Gastrocnemius medialis (tissue), 4 donors: ENCODE measurements at regions not wholly inside any gene's neighbourhood (a gene's known extent, or its start where the extent isn't known, plus 50 kb on each side); places are given as distances from the start of the nearest gene placed in this dataset.

Experiments used
- CTCF ChIP-seq, 5 experiments: fragments of 450-650 bp in 3 of 5; fragments of 200-600 bp in 2 of 5; sonication (generic) in 2 of 5; IDR thresholded peaks in 4 of 5; conservative IDR thresholded peaks in 1 of 5; 1 replicate in 4 of 5; 2 replicates in 1 of 5; pipeline ENCODE4 v1.5.1; 2016 to 2019; ENCODE audit warnings: antibody characterized with exemption in 5 of 5, mild to moderate bottlenecking in 3 of 5, moderate library complexity in 3 of 5
- POLR2A ChIP-seq, 2 donors: fragments of 450-650 bp; IDR thresholded peaks; one replicate each; pipeline ENCODE4 v1.6.1; 2017; ENCODE audit warnings: antibody characterized with exemption in 2 of 2, mild to moderate bottlenecking in 2 of 2, moderate library complexity in 2 of 2

- TF ChIP-seq POLR2A (IDR thresholded peaks at IDR 0.05) (no peak), CTCF (IDR thresholded peaks at IDR 0.05 in 4 of 5, conservative IDR thresholded peaks at IDR 0.05 in 1 of 5) (no peak)
These were observed 144.0 kb upstream of the ZNF462 start for GRCh38 chr9:106718936-106719335.
